ENCODE measurements at regions not wholly inside any gene's neighbourhood (a gene's known extent, or its start where the extent isn't known, plus 50 kb on each side); places are given as distances from the start of the nearest gene placed in this dataset.

DNA sequence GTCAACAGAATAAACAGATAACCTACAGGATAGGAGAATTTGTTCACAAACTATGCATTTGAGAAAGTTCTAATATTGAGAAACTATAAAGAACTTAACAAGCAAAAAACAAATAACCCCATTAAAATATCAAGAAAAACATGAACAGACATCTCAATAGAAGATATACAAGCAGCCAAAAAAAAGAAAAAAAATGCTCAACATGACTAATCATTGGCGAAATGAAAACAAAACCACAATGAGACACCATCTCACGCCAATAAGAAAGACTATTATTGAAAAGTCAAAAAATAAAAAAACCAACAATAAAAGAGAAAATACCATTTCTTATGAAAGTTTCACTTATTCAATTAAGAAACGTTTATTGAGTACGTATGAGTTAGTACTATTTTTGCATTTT, 800.5 kb downstream of the CBLN2 start:
- TF ChIP-seq, protein P1, sequence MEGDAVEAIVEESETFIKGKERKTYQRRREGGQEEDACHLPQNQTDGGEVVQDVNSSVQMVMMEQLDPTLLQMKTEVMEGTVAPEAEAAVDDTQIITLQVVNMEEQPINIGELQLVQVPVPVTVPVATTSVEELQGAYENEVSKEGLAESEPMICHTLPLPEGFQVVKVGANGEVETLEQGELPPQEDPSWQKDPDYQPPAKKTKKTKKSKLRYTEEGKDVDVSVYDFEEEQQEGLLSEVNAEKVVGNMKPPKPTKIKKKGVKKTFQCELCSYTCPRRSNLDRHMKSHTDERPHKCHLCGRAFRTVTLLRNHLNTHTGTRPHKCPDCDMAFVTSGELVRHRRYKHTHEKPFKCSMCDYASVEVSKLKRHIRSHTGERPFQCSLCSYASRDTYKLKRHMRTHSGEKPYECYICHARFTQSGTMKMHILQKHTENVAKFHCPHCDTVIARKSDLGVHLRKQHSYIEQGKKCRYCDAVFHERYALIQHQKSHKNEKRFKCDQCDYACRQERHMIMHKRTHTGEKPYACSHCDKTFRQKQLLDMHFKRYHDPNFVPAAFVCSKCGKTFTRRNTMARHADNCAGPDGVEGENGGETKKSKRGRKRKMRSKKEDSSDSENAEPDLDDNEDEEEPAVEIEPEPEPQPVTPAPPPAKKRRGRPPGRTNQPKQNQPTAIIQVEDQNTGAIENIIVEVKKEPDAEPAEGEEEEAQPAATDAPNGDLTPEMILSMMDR (conservative IDR thresholded peaks at IDR 0.05; ENCODE audit: low read depth, low read length), result no peak
- no peak for TF ChIP-seq EZH2 (IDR thresholded peaks at IDR 0.05; ENCODE audit: borderline replicate concordance, low read depth, low read length, poor library complexity, severe bottlenecking)

Data from A673 (cell line).